ENCODE measurements at regions not wholly inside any gene's neighbourhood (a gene's known extent, or its start where the extent isn't known, plus 50 kb on each side); places are given as distances from the start of the nearest gene placed in this dataset.

- no peak for DNase-seq
Observed at GRCh38 chr20:56840716-56841261, 211.7 kb downstream of the TFAP2C start.

GRCh38 chr20:56841346-56841908 is 212.3 kb downstream of the TFAP2C start:
- no peak for DNase-seq

- no peak for DNase-seq
Observed at GRCh38 chr20:56842056-56842455, 212.9 kb downstream of the TFAP2C start.

GRCh38 chr20:56843386-56843785 is 214.3 kb downstream of the TFAP2C start:
- no peak for DNase-seq

GRCh38 chr20:56843817-56844216 is 214.7 kb downstream of the TFAP2C start:
- DNase-seq, result no peak

GRCh38 chr20:56845546-56846086 is 216.5 kb downstream of the TFAP2C start:
- DNase-seq, result no peak

- no peak for DNase-seq
Observed at GRCh38 chr20:56848561-56848960, 219.5 kb downstream of the TFAP2C start.

GRCh38 chr20:56851552-56851951 is 222.4 kb downstream of the TFAP2C start:
- no peak for DNase-seq

- no peak for DNase-seq
Observed at GRCh38 chr20:56855708-56856107, 226.6 kb downstream of the TFAP2C start.

- DNase-seq, result no peak
Observed at GRCh38 chr20:56857950-56858349, 228.8 kb downstream of the TFAP2C start.

- DNase-seq, result no peak
Observed at GRCh38 chr20:56859039-56859800, 230.1 kb downstream of the TFAP2C start.

GRCh38 chr20:56859801-56860261 is 230.7 kb downstream of the TFAP2C start:
- no peak for DNase-seq

- no peak for DNase-seq
Observed at GRCh38 chr20:56860413-56860812, 231.3 kb downstream of the TFAP2C start.

GRCh38 chr20:56861590-56861989 is 232.5 kb downstream of the TFAP2C start:
- no peak for DNase-seq

GRCh38 chr20:56865055-56865454 is 235.9 kb downstream of the TFAP2C start:
- DNase-seq, result no peak

- DNase-seq, result no peak
Observed at GRCh38 chr20:56867128-56867527, 238.0 kb downstream of the TFAP2C start.

- DNase-seq, result no peak
Observed at GRCh38 chr20:56868746-56869145, 239.6 kb downstream of the TFAP2C start.

- DNase-seq, result no peak
Observed at GRCh38 chr20:56870271-56870670, 241.2 kb downstream of the TFAP2C start.

GRCh38 chr20:56871691-56872090 is 242.6 kb downstream of the TFAP2C start:
- DNase-seq, result no peak

- no peak for DNase-seq
Observed at GRCh38 chr20:56872620-56873458, 243.7 kb downstream of the TFAP2C start.

- DNase-seq, result no peak
Observed at GRCh38 chr20:56873836-56874235, 244.7 kb downstream of the TFAP2C start.

- no peak for DNase-seq
Observed at GRCh38 chr20:56875052-56875659, 246.1 kb downstream of the TFAP2C start.

GRCh38 chr20:56875803-56876202 is 246.7 kb downstream of the TFAP2C start:
- no peak for DNase-seq
